ENCODE measurements at regions not wholly inside any gene's neighbourhood (a gene's known extent, or its start where the extent isn't known, plus 50 kb on each side); places are given as distances from the start of the nearest gene placed in this dataset.
"Not testable (repeated sequence)": the region's sequence is repeated elsewhere in the genome, so short reads cannot be mapped to it uniquely, and the experiment has no call there.

- DNase-seq (ENCODE audit: low spot score); H3K9me2 ChIP-seq (replicated peaks; ENCODE audit: insufficient read depth); H3K4me3 ChIP-seq; H3K4me2 ChIP-seq; H2AFZ ChIP-seq; H3K36me3 ChIP-seq (replicated peaks; ENCODE audit: insufficient read depth, low read depth); H4K20me1 ChIP-seq (ENCODE audit: insufficient read depth, poor library complexity, severe bottlenecking); H3K27ac ChIP-seq; H3K79me2 ChIP-seq; H3K9me3 ChIP-seq (ENCODE audit: low read depth); H3K4me1 ChIP-seq (ENCODE audit: insufficient read depth): not testable (repeated sequence)
- 31% methylated on average over 1 of the region's 1 CpG for WGBS (ENCODE audit: low lambda C conversion rate, missing lambda C conversion rate)
- H3K27me3 ChIP-seq, result peaks cover 17% of the 10 kb centered on the region
Measured at GRCh38 chr9:62815436-62815835, 1625.6 kb downstream of the SPATA31A7 start.

- H3K9me2 ChIP-seq (replicated peaks; ENCODE audit: insufficient read depth); H3K4me1 ChIP-seq (ENCODE audit: insufficient read depth): not testable (repeated sequence)
Measured at GRCh38 chr9:62816331-62816730, 1626.5 kb downstream of the SPATA31A7 start.

DNA sequence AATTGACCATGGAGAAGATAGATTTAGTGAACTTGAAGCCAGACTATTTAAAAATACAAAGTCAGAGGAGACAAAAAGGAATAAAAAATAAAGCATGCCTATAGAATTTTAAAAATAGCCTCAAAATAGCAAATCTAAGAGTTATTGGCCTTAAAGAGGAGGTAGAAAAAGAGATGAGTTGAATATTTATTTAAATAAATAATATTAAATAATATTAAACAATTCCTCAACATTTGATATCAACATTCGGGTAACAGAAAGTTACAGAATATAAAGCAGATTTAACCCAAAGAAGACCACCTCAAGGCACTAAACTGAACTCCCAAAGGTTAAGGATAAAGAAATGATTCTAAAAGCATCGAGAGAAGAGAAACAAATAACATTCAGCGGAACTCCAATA is 1627.4 kb downstream of the SPATA31A7 start:
- H3K4me3 ChIP-seq; H4K20me1 ChIP-seq (ENCODE audit: insufficient read depth, poor library complexity, severe bottlenecking); H3K4me1 ChIP-seq (ENCODE audit: insufficient read depth); H3K36me3 ChIP-seq (replicated peaks; ENCODE audit: insufficient read depth, low read depth); H3K79me2 ChIP-seq; H2AFZ ChIP-seq; H3K4me2 ChIP-seq; H3K9me2 ChIP-seq (replicated peaks; ENCODE audit: insufficient read depth); H3K9me3 ChIP-seq (ENCODE audit: low read depth); H3K27ac ChIP-seq; DNase-seq (ENCODE audit: low spot score): not testable (repeated sequence)
- peaks cover 17% of the 10 kb centered on the region for H3K27me3 ChIP-seq
- 82% methylated on average over 3 of the region's 3 CpGs for WGBS (ENCODE audit: low lambda C conversion rate, missing lambda C conversion rate)

More at GRCh38 chr9:62816331-62816730, 1626.5 kb downstream of the SPATA31A7 start:
- peak; percentile 5 for DNase-seq (ENCODE audit: low spot score)
- not testable (repeated sequence) for H3K9me3 ChIP-seq (ENCODE audit: low read depth); H3K4me3 ChIP-seq; H3K27ac ChIP-seq; H3K79me2 ChIP-seq; H4K20me1 ChIP-seq (ENCODE audit: insufficient read depth, poor library complexity, severe bottlenecking); H3K36me3 ChIP-seq (replicated peaks; ENCODE audit: insufficient read depth, low read depth); H3K4me2 ChIP-seq; H2AFZ ChIP-seq
- peaks cover 17% of the 10 kb centered on the region for H3K27me3 ChIP-seq

GRCh38 chr9:62822185-62822584 is 1632.3 kb downstream of the SPATA31A7 start:
- H3K9me3 ChIP-seq (ENCODE audit: low read depth), result not testable (repeated sequence)

GRCh38 chr9:62827957-62828907 is 1638.4 kb downstream of the SPATA31A7 start:
- H3K27me3 ChIP-seq, result peaks cover 22% of the 10 kb centered on the region
- not testable (repeated sequence) for H3K36me3 ChIP-seq (replicated peaks; ENCODE audit: insufficient read depth, low read depth); H3K4me2 ChIP-seq; H3K79me2 ChIP-seq; H2AFZ ChIP-seq; H3K9me2 ChIP-seq (replicated peaks; ENCODE audit: insufficient read depth); DNase-seq (ENCODE audit: low spot score); H3K27ac ChIP-seq; H3K4me1 ChIP-seq (ENCODE audit: insufficient read depth); H3K9me3 ChIP-seq (ENCODE audit: low read depth); H3K4me3 ChIP-seq; H4K20me1 ChIP-seq (ENCODE audit: insufficient read depth, poor library complexity, severe bottlenecking)
- WGBS (ENCODE audit: low lambda C conversion rate, missing lambda C conversion rate), result 41% methylated on average over 2 of the region's 2 CpGs

More at GRCh38 chr9:62822185-62822584, 1632.3 kb downstream of the SPATA31A7 start:
- not testable (repeated sequence) for H3K27me3 ChIP-seq; H3K4me3 ChIP-seq; H3K27ac ChIP-seq; H2AFZ ChIP-seq; H3K79me2 ChIP-seq; H3K36me3 ChIP-seq (replicated peaks; ENCODE audit: insufficient read depth, low read depth); H4K20me1 ChIP-seq (ENCODE audit: insufficient read depth, poor library complexity, severe bottlenecking); H3K4me1 ChIP-seq (ENCODE audit: insufficient read depth); H3K4me2 ChIP-seq; H3K9me2 ChIP-seq (replicated peaks; ENCODE audit: insufficient read depth); DNase-seq (ENCODE audit: low spot score)
- WGBS (ENCODE audit: low lambda C conversion rate, missing lambda C conversion rate), result 38% methylated on average over 3 of the region's 3 CpGs

DNA sequence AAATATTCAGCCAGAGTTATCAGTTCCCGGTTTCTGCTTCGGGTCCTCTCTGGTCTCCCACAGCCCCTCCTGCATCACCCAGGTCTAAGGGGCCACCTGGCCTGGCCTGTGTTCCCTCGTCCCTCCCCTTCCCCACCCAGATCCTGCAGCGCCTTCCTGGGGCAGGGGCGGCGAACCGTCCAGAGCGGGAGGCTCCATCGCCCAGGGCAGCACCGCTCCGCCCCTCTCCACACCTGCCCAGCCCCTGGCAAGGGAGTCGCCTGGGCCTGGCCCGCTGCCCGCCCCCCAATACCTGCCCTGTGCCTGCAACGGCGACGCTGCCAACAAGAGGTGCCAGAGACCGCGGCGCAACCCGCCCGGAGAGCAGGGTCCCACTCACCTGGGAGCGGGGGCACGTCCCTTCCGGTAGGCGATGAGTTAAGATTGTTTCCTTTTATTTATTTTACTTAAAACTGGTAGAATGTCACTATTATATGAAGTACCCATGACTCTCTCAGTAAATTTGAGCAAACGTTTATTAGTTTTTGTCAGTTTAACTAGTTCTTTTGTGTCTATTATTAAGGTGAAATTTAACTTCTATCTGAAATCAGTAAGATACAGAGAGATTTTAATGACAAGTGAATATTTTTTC is 1641.1 kb downstream of the SPATA31A7 start:
- not testable (repeated sequence) for H3K79me2 ChIP-seq; H3K9me3 ChIP-seq (ENCODE audit: low read depth); H3K4me2 ChIP-seq; H3K36me3 ChIP-seq (replicated peaks; ENCODE audit: insufficient read depth, low read depth); H2AFZ ChIP-seq; H4K20me1 ChIP-seq (ENCODE audit: insufficient read depth, poor library complexity, severe bottlenecking); H3K27ac ChIP-seq; H3K4me1 ChIP-seq (ENCODE audit: insufficient read depth); H3K9me2 ChIP-seq (replicated peaks; ENCODE audit: insufficient read depth); H3K4me3 ChIP-seq
- peaks cover 35% of the 10 kb centered on the region for H3K27me3 ChIP-seq
- peak; percentile 72 for TF ChIP-seq EZH2 (IDR thresholded peaks at IDR 0.05; ENCODE audit: borderline replicate concordance)
- DNase-seq (ENCODE audit: low spot score), result peak; percentile 6
- WGBS (ENCODE audit: low lambda C conversion rate, missing lambda C conversion rate), result 24% methylated on average over 27 of the region's 27 CpGs
